GM23338 (cell line): ENCODE measurements at regions not wholly inside any gene's neighbourhood (a gene's known extent, or its start where the extent isn't known, plus 50 kb on each side); places are given as distances from the start of the nearest gene placed in this dataset.

Experiments
- CREB1 ChIP-seq: fragments of 250-450 bp; sonication (Bioruptor Pico); IDR thresholded peaks from 2 replicates; pipeline ENCODE4 v1.5.0; 2020; ENCODE audit warnings: low read depth, mild to moderate bottlenecking, moderate library complexity
- EZH2 ChIP-seq: fragments of 200-600 bp; sonication (generic); IDR thresholded peaks from one replicate; pipeline ENCODE4 v1.8.0; 2017; ENCODE audit warnings: antibody characterized with exemption, mild to moderate bottlenecking, low read depth; ENCODE audit not compliant: unreplicated experiment
- EZH2phosphoT487 ChIP-seq: fragments of 200-600 bp; sonication (generic); IDR thresholded peaks from one replicate; pipeline ENCODE4 v1.8.1; 2018; ENCODE audit warnings: antibody characterized with exemption; ENCODE audit not compliant: unreplicated experiment
- JUNB ChIP-seq: IDR thresholded peaks from one replicate; pipeline ENCODE4 v1.6.1; 2016; ENCODE audit warnings: antibody characterized with exemption; ENCODE audit not compliant: unreplicated experiment
- NANOG ChIP-seq: IDR thresholded peaks from 2 replicates; pipeline ENCODE4 v1.6.1; 2016; ENCODE audit warnings: antibody characterized with exemption, borderline replicate concordance
- POLR2AphosphoS5 ChIP-seq: IDR thresholded peaks from 2 replicates; pipeline ENCODE4 v1.6.1; 2016; ENCODE audit warnings: antibody characterized with exemption, low read depth
- STAT1 ChIP-seq: IDR thresholded peaks from one replicate; pipeline ENCODE4 v1.6.1; 2016; ENCODE audit warnings: antibody characterized with exemption; ENCODE audit not compliant: unreplicated experiment
- ZNF114 ChIP-seq: fragments of 250-450 bp; sonication (Bioruptor Pico); IDR thresholded peaks from 2 replicates; pipeline ENCODE4 v1.5.0; 2020; ENCODE audit warnings: mild to moderate bottlenecking, moderate library complexity
- TF ChIP-seq, protein P1 (sequence below), 2 experiments: fragments of 200-600 bp in 1 of 2; sonication (generic) in 1 of 2; conservative IDR thresholded peaks; 2 replicates each; pipeline versions ENCODE4 v1.5.1 to v1.6.1; 2016 to 2017; ENCODE audit warnings: antibody characterized with exemption in 2 of 2, low read depth in 2 of 2, mild to moderate bottlenecking in 2 of 2, moderate library complexity in 1 of 2
- TF ChIP-seq, protein P2 (sequence below): IDR thresholded peaks from one replicate; pipeline ENCODE4 v1.6.1; 2018; ENCODE audit warnings: antibody characterized with exemption; ENCODE audit not compliant: unreplicated experiment
- TF ChIP-seq, protein P3 (sequence below): IDR thresholded peaks from 2 replicates; pipeline ENCODE4 v1.6.1; 2016; ENCODE audit warnings: antibody characterized with exemption

DNA sequence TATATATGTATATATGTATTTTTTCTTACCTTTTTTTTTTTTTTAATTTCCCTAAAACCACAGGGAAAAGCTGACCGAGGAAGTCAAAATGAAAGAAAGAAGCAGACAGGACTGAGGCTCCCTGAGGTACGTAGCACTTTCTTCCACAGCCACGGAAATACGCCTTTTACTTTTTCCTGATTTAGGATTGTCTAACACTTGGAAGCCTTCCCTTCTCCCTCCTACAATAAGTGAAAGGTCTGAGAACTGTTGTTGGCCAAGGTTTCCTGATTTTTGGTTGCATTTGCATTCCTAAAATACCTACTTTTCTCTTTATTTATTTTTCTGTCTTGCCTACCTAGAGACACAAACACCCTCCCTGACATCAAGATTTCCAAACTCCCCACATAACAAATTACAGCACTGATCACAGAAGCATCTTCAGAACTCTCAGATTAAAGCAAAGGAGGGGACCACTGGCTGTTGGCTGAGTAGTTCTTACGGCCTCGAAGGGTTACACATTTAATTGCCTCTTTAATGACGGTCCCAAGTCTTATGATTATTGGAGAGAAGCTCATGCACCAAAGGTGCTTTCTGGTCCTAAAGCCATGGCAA, 778.5 kb upstream of the FANCL start:
- TF ChIP-seq, protein P1, sequence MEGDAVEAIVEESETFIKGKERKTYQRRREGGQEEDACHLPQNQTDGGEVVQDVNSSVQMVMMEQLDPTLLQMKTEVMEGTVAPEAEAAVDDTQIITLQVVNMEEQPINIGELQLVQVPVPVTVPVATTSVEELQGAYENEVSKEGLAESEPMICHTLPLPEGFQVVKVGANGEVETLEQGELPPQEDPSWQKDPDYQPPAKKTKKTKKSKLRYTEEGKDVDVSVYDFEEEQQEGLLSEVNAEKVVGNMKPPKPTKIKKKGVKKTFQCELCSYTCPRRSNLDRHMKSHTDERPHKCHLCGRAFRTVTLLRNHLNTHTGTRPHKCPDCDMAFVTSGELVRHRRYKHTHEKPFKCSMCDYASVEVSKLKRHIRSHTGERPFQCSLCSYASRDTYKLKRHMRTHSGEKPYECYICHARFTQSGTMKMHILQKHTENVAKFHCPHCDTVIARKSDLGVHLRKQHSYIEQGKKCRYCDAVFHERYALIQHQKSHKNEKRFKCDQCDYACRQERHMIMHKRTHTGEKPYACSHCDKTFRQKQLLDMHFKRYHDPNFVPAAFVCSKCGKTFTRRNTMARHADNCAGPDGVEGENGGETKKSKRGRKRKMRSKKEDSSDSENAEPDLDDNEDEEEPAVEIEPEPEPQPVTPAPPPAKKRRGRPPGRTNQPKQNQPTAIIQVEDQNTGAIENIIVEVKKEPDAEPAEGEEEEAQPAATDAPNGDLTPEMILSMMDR (conservative IDR thresholded peaks at IDR 0.05; ENCODE audit: low read depth in 2 of 2), result no peak
- TF ChIP-seq ZNF114 (CRISPR knock-in tag), result no peak
- no peak for TF ChIP-seq EZH2phosphoT487
- TF ChIP-seq EZH2, result no peak
- TF ChIP-seq POLR2AphosphoS5, result no peak
- TF ChIP-seq, protein P2, sequence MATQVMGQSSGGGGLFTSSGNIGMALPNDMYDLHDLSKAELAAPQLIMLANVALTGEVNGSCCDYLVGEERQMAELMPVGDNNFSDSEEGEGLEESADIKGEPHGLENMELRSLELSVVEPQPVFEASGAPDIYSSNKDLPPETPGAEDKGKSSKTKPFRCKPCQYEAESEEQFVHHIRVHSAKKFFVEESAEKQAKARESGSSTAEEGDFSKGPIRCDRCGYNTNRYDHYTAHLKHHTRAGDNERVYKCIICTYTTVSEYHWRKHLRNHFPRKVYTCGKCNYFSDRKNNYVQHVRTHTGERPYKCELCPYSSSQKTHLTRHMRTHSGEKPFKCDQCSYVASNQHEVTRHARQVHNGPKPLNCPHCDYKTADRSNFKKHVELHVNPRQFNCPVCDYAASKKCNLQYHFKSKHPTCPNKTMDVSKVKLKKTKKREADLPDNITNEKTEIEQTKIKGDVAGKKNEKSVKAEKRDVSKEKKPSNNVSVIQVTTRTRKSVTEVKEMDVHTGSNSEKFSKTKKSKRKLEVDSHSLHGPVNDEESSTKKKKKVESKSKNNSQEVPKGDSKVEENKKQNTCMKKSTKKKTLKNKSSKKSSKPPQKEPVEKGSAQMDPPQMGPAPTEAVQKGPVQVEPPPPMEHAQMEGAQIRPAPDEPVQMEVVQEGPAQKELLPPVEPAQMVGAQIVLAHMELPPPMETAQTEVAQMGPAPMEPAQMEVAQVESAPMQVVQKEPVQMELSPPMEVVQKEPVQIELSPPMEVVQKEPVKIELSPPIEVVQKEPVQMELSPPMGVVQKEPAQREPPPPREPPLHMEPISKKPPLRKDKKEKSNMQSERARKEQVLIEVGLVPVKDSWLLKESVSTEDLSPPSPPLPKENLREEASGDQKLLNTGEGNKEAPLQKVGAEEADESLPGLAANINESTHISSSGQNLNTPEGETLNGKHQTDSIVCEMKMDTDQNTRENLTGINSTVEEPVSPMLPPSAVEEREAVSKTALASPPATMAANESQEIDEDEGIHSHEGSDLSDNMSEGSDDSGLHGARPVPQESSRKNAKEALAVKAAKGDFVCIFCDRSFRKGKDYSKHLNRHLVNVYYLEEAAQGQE, result no peak
- no peak for TF ChIP-seq JUNB
- TF ChIP-seq, protein P3, sequence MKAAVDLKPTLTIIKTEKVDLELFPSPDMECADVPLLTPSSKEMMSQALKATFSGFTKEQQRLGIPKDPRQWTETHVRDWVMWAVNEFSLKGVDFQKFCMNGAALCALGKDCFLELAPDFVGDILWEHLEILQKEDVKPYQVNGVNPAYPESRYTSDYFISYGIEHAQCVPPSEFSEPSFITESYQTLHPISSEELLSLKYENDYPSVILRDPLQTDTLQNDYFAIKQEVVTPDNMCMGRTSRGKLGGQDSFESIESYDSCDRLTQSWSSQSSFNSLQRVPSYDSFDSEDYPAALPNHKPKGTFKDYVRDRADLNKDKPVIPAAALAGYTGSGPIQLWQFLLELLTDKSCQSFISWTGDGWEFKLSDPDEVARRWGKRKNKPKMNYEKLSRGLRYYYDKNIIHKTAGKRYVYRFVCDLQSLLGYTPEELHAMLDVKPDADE, result no peak
- TF ChIP-seq NANOG, result no peak
- TF ChIP-seq CREB1 (CRISPR knock-in tag), result no peak
- TF ChIP-seq STAT1, result no peak
